C4-2B (cell line): ENCODE measurements at regions not wholly inside any gene's neighbourhood (a gene's known extent, or its start where the extent isn't known, plus 50 kb on each side); places are given as distances from the start of the nearest gene placed in this dataset.
"Not testable (repeated sequence)": the region's sequence is repeated elsewhere in the genome, so short reads cannot be mapped to it uniquely, and the experiment has no call there.

Source experiments
- ZFX ChIP-seq: fragments of 450-650 bp; IDR thresholded peaks from 2 replicates; pipeline ENCODE4 v1.6.1; 2017
- TF ChIP-seq, protein P1 (sequence below): fragments of 450-650 bp; conservative IDR thresholded peaks from 2 replicates; pipeline ENCODE4 v1.5.1; 2017; ENCODE audit warnings: mild to moderate bottlenecking

DNA sequence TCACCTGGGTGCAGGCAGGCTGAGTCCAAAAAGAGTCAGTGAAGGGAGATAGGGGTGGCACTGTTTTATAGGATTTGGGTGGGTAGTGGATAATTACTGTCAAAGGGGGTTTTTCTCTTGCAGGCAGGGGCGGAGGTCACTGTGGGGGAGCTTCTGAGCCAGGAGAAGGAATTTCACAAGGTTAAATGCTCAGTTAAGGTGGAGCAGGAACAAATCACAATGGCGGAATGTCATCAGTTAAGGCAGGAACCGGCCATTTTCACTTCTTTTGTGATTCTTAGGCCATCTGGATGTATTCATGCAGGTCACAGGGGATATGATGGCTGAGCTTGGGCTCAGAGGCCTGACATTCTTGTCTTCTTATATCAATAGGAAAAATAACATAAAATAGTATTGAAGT, 69.7 kb upstream of the SIRPG start:
- TF ChIP-seq, protein P1, sequence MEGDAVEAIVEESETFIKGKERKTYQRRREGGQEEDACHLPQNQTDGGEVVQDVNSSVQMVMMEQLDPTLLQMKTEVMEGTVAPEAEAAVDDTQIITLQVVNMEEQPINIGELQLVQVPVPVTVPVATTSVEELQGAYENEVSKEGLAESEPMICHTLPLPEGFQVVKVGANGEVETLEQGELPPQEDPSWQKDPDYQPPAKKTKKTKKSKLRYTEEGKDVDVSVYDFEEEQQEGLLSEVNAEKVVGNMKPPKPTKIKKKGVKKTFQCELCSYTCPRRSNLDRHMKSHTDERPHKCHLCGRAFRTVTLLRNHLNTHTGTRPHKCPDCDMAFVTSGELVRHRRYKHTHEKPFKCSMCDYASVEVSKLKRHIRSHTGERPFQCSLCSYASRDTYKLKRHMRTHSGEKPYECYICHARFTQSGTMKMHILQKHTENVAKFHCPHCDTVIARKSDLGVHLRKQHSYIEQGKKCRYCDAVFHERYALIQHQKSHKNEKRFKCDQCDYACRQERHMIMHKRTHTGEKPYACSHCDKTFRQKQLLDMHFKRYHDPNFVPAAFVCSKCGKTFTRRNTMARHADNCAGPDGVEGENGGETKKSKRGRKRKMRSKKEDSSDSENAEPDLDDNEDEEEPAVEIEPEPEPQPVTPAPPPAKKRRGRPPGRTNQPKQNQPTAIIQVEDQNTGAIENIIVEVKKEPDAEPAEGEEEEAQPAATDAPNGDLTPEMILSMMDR: not testable (repeated sequence)
- TF ChIP-seq ZFX: not testable (repeated sequence)
